K562 (cell line): ENCODE measurements at regions not wholly inside any gene's neighbourhood (a gene's known extent, or its start where the extent isn't known, plus 50 kb on each side); places are given as distances from the start of the nearest gene placed in this dataset.

Experiments
- BMI1 ChIP-seq: fragments of 150-350 bp; IDR thresholded peaks from 2 replicates; pipeline ENCODE4 v1.6.1; 2014; ENCODE audit warnings: low read length
- E4F1 ChIP-seq: fragments of 250-450 bp; sonication (Bioruptor Pico); IDR thresholded peaks from 2 replicates; pipeline ENCODE4 v1.5.0; 2021; ENCODE audit warnings: mild to moderate bottlenecking, borderline replicate concordance
- JUND ChIP-seq, 2 experiments: IDR thresholded peaks; 2 replicates in 1 of 2; 3 replicates in 1 of 2; pipeline ENCODE4 v1.6.1; 2011; ENCODE audit warnings: borderline replicate concordance in 2 of 2, low read depth in 2 of 2, low read length in 2 of 2, improper control_type of control experiment in 1 of 2, missing biosample characterization in 1 of 2, missing genetic modification characterization in 1 of 2, missing genetic modification reagents in 1 of 2
- NEUROD1 ChIP-seq: fragments of 150-350 bp; IDR thresholded peaks from 2 replicates; pipeline ENCODE4 v1.6.1; 2014; ENCODE audit warnings: borderline replicate concordance, low read length, low read depth; ENCODE audit not compliant: partially characterized antibody
- RAD51 ChIP-seq: fragments of 450-650 bp; IDR thresholded peaks from 2 replicates; pipeline ENCODE4 v1.7.1; 2016; ENCODE audit warnings: low read depth, mild to moderate bottlenecking, borderline replicate concordance
- RBM14 ChIP-seq: fragments of 200-400 bp; formaldehyde crosslinking; IDR thresholded peaks from 2 replicates; pipeline ENCODE4 v1.6.1; 2018; ENCODE audit warnings: low read depth, mild to moderate bottlenecking, low read length, moderate library complexity, borderline replicate concordance; ENCODE audit not compliant: insufficient read depth
- SMAD4 ChIP-seq: fragments of 250-450 bp; sonication (Bioruptor Pico); conservative IDR thresholded peaks from 2 replicates; pipeline ENCODE4 v1.8.0; 2021; ENCODE audit warnings: inconsistent platforms, mild to moderate bottlenecking, moderate library complexity
- TFAP4 ChIP-seq: sonication (generic); formaldehyde crosslinking; IDR thresholded peaks from 2 replicates; pipeline ENCODE4 v1.8.0; 2022; ENCODE audit warnings: missing genetic modification reagents, mild to moderate bottlenecking, moderate library complexity, borderline replicate concordance
- YY1 ChIP-seq, 3 experiments: IDR thresholded peaks; 2 replicates each; pipeline ENCODE4 v1.6.1; 2011; ENCODE audit warnings: low read length in 2 of 3, mild to moderate bottlenecking in 2 of 3, moderate library complexity in 2 of 3, borderline replicate concordance in 1 of 3, control low read depth in 1 of 3, low read depth in 1 of 3; ENCODE audit not compliant: insufficient read depth in 3 of 3, insufficient replicate concordance in 2 of 3, control insufficient read depth in 1 of 3, insufficient read length in 1 of 3; ENCODE audit errors: extremely low read depth in 1 of 3
- ZBTB11 ChIP-seq, 3 experiments: fragments of 200-800 bp in 1 of 3; fragments of 250-450 bp in 1 of 3; fragments of 450-650 bp in 1 of 3; sonication (Bioruptor Pico) in 1 of 3; sonication (Bioruptor generic) in 1 of 3; formaldehyde crosslinking in 1 of 3; IDR thresholded peaks; 2 replicates each; pipeline versions ENCODE4 v1.6.1 to v1.8.0; 2016 to 2022; ENCODE audit warnings: mild to moderate bottlenecking in 2 of 3, missing genetic modification characterization in 2 of 3, missing compliant biosample characterization in 1 of 3, moderate library complexity in 1 of 3
- ZEB2 ChIP-seq: fragments of 450-650 bp; IDR thresholded peaks from 2 replicates; pipeline ENCODE4 v1.6.1; 2016
- ZNF197 ChIP-seq: fragments of 200-800 bp; sonication (Bioruptor generic); IDR thresholded peaks from 2 replicates; pipeline ENCODE4 v1.6.1; 2016; ENCODE audit warnings: low read depth, missing genetic modification characterization, missing compliant biosample characterization
- ZNF717 ChIP-seq: fragments of 250-450 bp; sonication (Bioruptor Pico); IDR thresholded peaks from 2 replicates; pipeline ENCODE4 v1.5.0; 2021

- TF ChIP-seq ZBTB11 (CRISPR knock-in tag; IDR thresholded peaks at IDR 0.05) (peak in 1 of 3 experiments; percentile 60; a peak in 2 of 6 replicates), RBM14 (no peak), ZNF717 (CRISPR knock-in tag) (no peak), RAD51 (peak; percentile 27; the same call in 1 of the 2 replicates), TFAP4 (CRISPR knock-in tag) (no peak), JUND (IDR thresholded peaks at IDR 0.05; ENCODE audit: borderline replicate concordance, low read depth, low read length) (peak; percentile 96), JUND (tag; IDR thresholded peaks at IDR 0.05; ENCODE audit: borderline replicate concordance, low read depth, low read length) (peak; percentile 91), ZEB2 (peak; percentile 85), E4F1 (no peak), ZNF197 (CRISPR knock-in tag) (0 out of 2 replicates have a peak, but pooled peaks have one; percentile 40), SMAD4 (peak; percentile 87), NEUROD1 (peak; percentile 64), YY1 (IDR thresholded peaks at IDR 0.05; ENCODE audit: borderline replicate concordance in 1 of 3, control insufficient read depth in 1 of 3, extremely low read depth in 1 of 3, insufficient read depth in 3 of 3, insufficient read length in 1 of 3, insufficient replicate concordance in 2 of 3, low read depth in 1 of 3, low read length in 2 of 3) (peak in 1 of 3 experiments; percentile 84), BMI1 (peak; percentile 31; the same call in 1 of the 2 replicates)
- TF ChIP-seq, all 486 proteins: peak for 169
Measured at GRCh38 chr16:79970551-79971236, 370.2 kb upstream of the MAF start (continued).
